ENCODE measurements at regions not wholly inside any gene's neighbourhood (a gene's known extent, or its start where the extent isn't known, plus 50 kb on each side); places are given as distances from the start of the nearest gene placed in this dataset.
A peak's percentile ranks its signal among the peaks of the same experiment; 100 is the strongest.

DNA sequence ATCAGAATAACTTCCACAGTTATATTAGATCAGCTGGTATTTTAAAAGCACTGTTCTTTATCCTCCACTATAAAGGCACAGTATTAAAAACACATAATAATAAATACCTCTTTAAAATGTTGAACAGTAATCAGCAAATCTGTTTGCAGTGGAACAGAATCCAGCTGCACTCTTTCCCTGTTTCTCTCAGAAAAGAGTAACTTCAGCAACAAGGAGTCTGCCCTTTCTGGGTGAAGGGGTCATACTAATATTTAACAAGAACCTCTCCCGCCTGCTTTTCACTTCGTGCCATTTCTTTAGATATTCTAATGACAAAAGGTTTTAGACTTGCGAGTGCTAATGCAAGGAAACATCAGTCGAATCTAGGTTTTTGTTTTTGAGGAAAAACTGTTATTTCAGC, 194.2 kb upstream of the FMN2 start:
- H3K4me1 ChIP-seq (ENCODE audit: low read length), result peaks cover 4% of the 10 kb centered on the region; the same call in 1 of the 2 replicates
- no peak overlapping the region for H3K27ac ChIP-seq (ENCODE audit: low read length)
- peak overlapping the region; percentile 45 for H3K9ac ChIP-seq (ENCODE audit: low read length)
- no peaks in the 10 kb centered on the region for H3K9me3 ChIP-seq (ENCODE audit: insufficient read depth, low read length)
- H3K4me3 ChIP-seq (ENCODE audit: low read length), result peak overlapping the region; percentile 75
- H3K36me3 ChIP-seq (replicated peaks; ENCODE audit: low read depth, low read length), result no peaks in the 10 kb centered on the region
- H3K4me2 ChIP-seq (ENCODE audit: low read length), result peak overlapping the region; percentile 69
- H3K27me3 ChIP-seq (ENCODE audit: low read depth, low read length), result peaks cover 31% of the 10 kb centered on the region
- H4K20me1 ChIP-seq (ENCODE audit: insufficient read depth, low read length), result no peaks in the 10 kb centered on the region
- H3K79me2 ChIP-seq (ENCODE audit: low read length), result no peaks in the 10 kb centered on the region
- TF ChIP-seq, protein P1, sequence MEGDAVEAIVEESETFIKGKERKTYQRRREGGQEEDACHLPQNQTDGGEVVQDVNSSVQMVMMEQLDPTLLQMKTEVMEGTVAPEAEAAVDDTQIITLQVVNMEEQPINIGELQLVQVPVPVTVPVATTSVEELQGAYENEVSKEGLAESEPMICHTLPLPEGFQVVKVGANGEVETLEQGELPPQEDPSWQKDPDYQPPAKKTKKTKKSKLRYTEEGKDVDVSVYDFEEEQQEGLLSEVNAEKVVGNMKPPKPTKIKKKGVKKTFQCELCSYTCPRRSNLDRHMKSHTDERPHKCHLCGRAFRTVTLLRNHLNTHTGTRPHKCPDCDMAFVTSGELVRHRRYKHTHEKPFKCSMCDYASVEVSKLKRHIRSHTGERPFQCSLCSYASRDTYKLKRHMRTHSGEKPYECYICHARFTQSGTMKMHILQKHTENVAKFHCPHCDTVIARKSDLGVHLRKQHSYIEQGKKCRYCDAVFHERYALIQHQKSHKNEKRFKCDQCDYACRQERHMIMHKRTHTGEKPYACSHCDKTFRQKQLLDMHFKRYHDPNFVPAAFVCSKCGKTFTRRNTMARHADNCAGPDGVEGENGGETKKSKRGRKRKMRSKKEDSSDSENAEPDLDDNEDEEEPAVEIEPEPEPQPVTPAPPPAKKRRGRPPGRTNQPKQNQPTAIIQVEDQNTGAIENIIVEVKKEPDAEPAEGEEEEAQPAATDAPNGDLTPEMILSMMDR (IDR thresholded peaks at IDR 0.05; ENCODE audit: low read depth, low read length), result no peak
- TF ChIP-seq EZH2phosphoT487 (IDR thresholded peaks at IDR 0.05; ENCODE audit: low read depth), result no peak
- H2AFZ ChIP-seq (ENCODE audit: low read depth, low read length), result peak overlapping the region; percentile 85

DNA sequence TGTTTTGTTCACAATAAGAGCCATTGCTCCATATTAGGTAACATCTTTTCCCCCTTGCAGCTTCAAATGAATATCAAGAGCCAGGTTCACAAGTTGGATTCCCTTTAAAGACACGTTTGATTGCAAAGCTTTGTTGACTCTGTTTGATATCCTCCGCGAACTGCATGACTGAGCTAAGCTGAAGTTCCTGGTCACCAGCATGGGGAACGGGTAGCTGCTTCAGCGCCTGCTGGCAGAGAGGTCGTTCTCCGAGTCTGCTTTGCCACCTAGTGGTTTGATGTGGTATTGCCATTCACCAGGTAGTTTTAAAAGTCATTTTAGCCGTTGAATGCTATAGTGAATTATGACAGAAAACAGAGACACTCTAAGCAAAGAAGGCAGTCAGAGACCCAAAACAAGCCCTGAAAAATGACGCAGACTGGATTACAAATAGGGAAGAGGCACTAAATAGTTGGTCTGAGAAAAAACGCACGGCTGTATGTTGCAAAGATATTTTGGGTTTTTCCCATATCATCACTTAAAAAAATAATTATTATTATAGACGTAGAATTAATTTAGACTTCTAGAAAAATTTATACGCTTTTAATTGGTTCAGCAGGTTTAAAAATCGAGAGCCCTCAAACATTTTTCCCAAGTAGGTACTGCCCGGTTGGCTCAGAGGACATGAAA, 193.5 kb upstream of the FMN2 start:
- Histone ChIP-seq H3K4me3 (ENCODE audit: low read length) (peak overlapping the region; percentile 75), H3K9ac (ENCODE audit: low read length) (peak overlapping the region; percentile 45), H4K20me1 (ENCODE audit: insufficient read depth, low read length) (no peaks in the 10 kb centered on the region), H3K9me3 (ENCODE audit: insufficient read depth, low read length) (no peaks in the 10 kb centered on the region), H3K79me2 (ENCODE audit: low read length) (no peaks in the 10 kb centered on the region), H2AFZ (ENCODE audit: low read depth, low read length) (peak overlapping the region; percentile 85), H3K27ac (ENCODE audit: low read length) (no peak overlapping the region), H3K4me1 (ENCODE audit: low read length) (peaks cover 4% of the 10 kb centered on the region; the same call in 1 of the 2 replicates), H3K27me3 (ENCODE audit: low read depth, low read length) (peaks cover 31% of the 10 kb centered on the region), H3K4me2 (ENCODE audit: low read length) (peak overlapping the region; percentile 69), H3K36me3 (replicated peaks; ENCODE audit: low read depth, low read length) (no peaks in the 10 kb centered on the region)
- TF ChIP-seq, protein P1 (IDR thresholded peaks at IDR 0.05; ENCODE audit: low read depth, low read length), result peak; percentile 98
- TF ChIP-seq EZH2phosphoT487 (IDR thresholded peaks at IDR 0.05; ENCODE audit: low read depth), result no peak

DNA sequence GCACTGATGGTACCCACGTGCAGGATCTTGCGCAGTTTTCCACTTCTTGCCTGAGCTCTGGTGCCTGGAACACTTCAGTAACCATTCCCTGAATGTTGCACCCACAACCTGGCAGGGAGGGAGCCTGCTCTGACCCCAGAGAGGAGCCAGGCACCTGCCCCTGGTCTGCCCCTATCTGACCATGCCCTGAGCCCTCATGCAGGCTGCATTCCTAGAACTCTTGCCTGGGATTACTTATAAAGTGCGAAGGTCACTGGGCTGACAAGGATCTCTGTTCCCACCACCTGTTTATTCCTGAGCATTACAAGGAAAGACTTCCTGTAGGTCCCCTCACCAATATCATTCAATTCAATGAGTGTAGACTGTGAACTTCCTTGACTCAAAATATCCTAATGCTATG, 191.9 kb upstream of the FMN2 start:
- Histone ChIP-seq H3K9me3 (ENCODE audit: insufficient read depth, low read length) (no peaks in the 10 kb centered on the region), H3K36me3 (replicated peaks; ENCODE audit: low read depth, low read length) (no peaks in the 10 kb centered on the region), H3K27me3 (ENCODE audit: low read depth, low read length) (peaks cover 29% of the 10 kb centered on the region), H3K9ac (ENCODE audit: low read length) (no peak overlapping the region), H3K4me2 (ENCODE audit: low read length) (no peak overlapping the region), H3K4me3 (ENCODE audit: low read length) (no peak overlapping the region), H3K79me2 (ENCODE audit: low read length) (no peaks in the 10 kb centered on the region), H2AFZ (ENCODE audit: low read depth, low read length) (no peak overlapping the region), H4K20me1 (ENCODE audit: insufficient read depth, low read length) (no peaks in the 10 kb centered on the region), H3K27ac (ENCODE audit: low read length) (no peak overlapping the region), H3K4me1 (ENCODE audit: low read length) (peaks cover 4% of the 10 kb centered on the region; the same call in 1 of the 2 replicates)
- TF ChIP-seq EZH2phosphoT487 (IDR thresholded peaks at IDR 0.05; ENCODE audit: low read depth), result no peak
- TF ChIP-seq, protein P1 (IDR thresholded peaks at IDR 0.05; ENCODE audit: low read depth, low read length), result no peak

DNA sequence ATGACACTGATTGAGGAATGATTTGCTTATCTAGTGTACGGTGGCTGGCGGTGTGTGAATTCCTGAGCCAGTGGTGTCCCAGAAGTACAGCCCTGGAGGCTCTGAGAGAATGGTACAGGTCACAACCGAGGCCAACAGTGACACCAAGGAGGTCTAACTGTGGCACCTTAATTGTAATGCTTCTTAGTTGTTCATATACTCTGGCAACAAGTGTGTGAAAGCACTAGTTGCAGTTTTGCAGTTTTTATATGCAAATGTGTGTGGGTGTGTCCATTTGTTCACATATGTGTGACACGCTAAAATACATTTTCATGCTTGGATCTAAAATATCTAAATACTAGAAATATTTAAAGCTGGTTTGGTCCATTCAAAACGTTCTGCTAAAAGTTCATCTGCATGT, 185.3 kb upstream of the FMN2 start:
- Histone ChIP-seq H3K36me3 (replicated peaks; ENCODE audit: low read depth, low read length) (no peaks in the 10 kb centered on the region), H4K20me1 (ENCODE audit: insufficient read depth, low read length) (no peaks in the 10 kb centered on the region), H3K9me3 (ENCODE audit: insufficient read depth, low read length) (no peaks in the 10 kb centered on the region), H3K4me3 (ENCODE audit: low read length) (no peak overlapping the region), H3K4me1 (ENCODE audit: low read length) (no peaks in the 10 kb centered on the region), H3K27ac (ENCODE audit: low read length) (no peak overlapping the region), H3K27me3 (ENCODE audit: low read depth, low read length) (peaks cover 8% of the 10 kb centered on the region; the same call in 1 of the 2 replicates), H3K4me2 (ENCODE audit: low read length) (no peak overlapping the region), H3K79me2 (ENCODE audit: low read length) (no peaks in the 10 kb centered on the region), H3K9ac (ENCODE audit: low read length) (no peak overlapping the region), H2AFZ (ENCODE audit: low read depth, low read length) (no peak overlapping the region)
- no peak for TF ChIP-seq EZH2phosphoT487 (IDR thresholded peaks at IDR 0.05; ENCODE audit: low read depth)
